A673 (cell line): ENCODE measurements at regions not wholly inside any gene's neighbourhood (a gene's known extent, or its start where the extent isn't known, plus 50 kb on each side); places are given as distances from the start of the nearest gene placed in this dataset.

Experiments used
- BruUV-seq: library from RNA; stranded (reverse); fragments of 400-500 nt; replicated peaks from 2 replicates; lab custom pipeline; 2021; lab: Mats Ljungman, UMichigan
- CTCF ChIA-PET: fragments of 300-600 bp; sonication (Branson Sonifier 250); formaldehyde crosslinking; loops from one replicate; lab custom pipeline; 2022; ENCODE audit warnings: antibody characterized with exemption; lab: Charles Lee
- POLR2A ChIA-PET: fragments of 300-600 bp; sonication (Branson Sonifier 250); formaldehyde crosslinking; loops from one replicate; lab custom pipeline; 2022; ENCODE audit warnings: antibody characterized with exemption; ENCODE audit not compliant: low non-redundant PET; lab: Charles Lee
- DNase-seq: peaks from one replicate; pipeline ENCODE4 v3.0.0-alpha.2; 2015; ENCODE audit warnings: low spot score
- H3K27ac ChIP-seq: fragments of 200-600 bp; sonication (generic); 2 replicates; pipeline ENCODE4 v1.5.1; 2016; ENCODE audit warnings: mixed run types, low read depth, mild to moderate bottlenecking, mixed read lengths, antibody characterized with exemption, low read length; ENCODE audit not compliant: poor library complexity, severe bottlenecking
- H3K27me3 ChIP-seq: fragments of 200-600 bp; sonication (generic); replicated peaks from 2 replicates; pipeline ENCODE4 v1.6.1; 2017; ENCODE audit warnings: mixed run types, low read depth, mild to moderate bottlenecking, mixed read lengths, antibody characterized with exemption, low read length; ENCODE audit not compliant: insufficient read depth, poor library complexity
- H3K36me3 ChIP-seq: fragments of 200-600 bp; sonication (generic); 2 replicates; pipeline ENCODE4 v1.6.1; 2016; ENCODE audit warnings: mixed run types, mild to moderate bottlenecking, mixed read lengths, antibody characterized with exemption, low read length; ENCODE audit not compliant: insufficient read depth, poor library complexity, severe bottlenecking
- H3K4me1 ChIP-seq: fragments of 200-600 bp; sonication (generic); 2 replicates; pipeline ENCODE4 v1.6.1; 2017; ENCODE audit warnings: mixed run types, mild to moderate bottlenecking, mixed read lengths, antibody characterized with exemption, low read length; ENCODE audit not compliant: insufficient read depth, poor library complexity, severe bottlenecking
- H3K4me3 ChIP-seq: fragments of 200-600 bp; sonication (generic); 2 replicates; pipeline ENCODE4 v1.5.1; 2016; ENCODE audit warnings: low read depth, mixed run types, mild to moderate bottlenecking, mixed read lengths, low read length; ENCODE audit not compliant: poor library complexity, severe bottlenecking
- H3K9me3 ChIP-seq: fragments of 200-600 bp; sonication (generic); 2 replicates; pipeline ENCODE4 v1.6.1; 2016; ENCODE audit warnings: mixed run types, low read depth, mild to moderate bottlenecking, mixed read lengths, antibody characterized with exemption, low read length; ENCODE audit not compliant: poor library complexity, severe bottlenecking
- EZH2 ChIP-seq: fragments of 200-600 bp; sonication (generic); IDR thresholded peaks from 2 replicates; pipeline ENCODE4 v1.6.1; 2017; ENCODE audit warnings: borderline replicate concordance, low read depth, mild to moderate bottlenecking, mixed read lengths, antibody characterized with exemption, low read length; ENCODE audit not compliant: poor library complexity, severe bottlenecking
- intact Hi-C: fragments of 100-400 bp; cut with micrococcal nuclease; formaldehyde crosslinking; loops from one replicate; pipeline ENCODE4 v1.10.0; 2022; ENCODE audit not compliant: unreplicated experiment
- TF ChIP-seq, protein P1 (sequence below): fragments of 300-800, 200-600 bp; sonication (generic); conservative IDR thresholded peaks from 2 replicates; pipeline ENCODE4 v1.5.1; 2017; ENCODE audit warnings: low read depth, mild to moderate bottlenecking, antibody characterized with exemption, low read length, moderate library complexity, mixed read lengths

DNA sequence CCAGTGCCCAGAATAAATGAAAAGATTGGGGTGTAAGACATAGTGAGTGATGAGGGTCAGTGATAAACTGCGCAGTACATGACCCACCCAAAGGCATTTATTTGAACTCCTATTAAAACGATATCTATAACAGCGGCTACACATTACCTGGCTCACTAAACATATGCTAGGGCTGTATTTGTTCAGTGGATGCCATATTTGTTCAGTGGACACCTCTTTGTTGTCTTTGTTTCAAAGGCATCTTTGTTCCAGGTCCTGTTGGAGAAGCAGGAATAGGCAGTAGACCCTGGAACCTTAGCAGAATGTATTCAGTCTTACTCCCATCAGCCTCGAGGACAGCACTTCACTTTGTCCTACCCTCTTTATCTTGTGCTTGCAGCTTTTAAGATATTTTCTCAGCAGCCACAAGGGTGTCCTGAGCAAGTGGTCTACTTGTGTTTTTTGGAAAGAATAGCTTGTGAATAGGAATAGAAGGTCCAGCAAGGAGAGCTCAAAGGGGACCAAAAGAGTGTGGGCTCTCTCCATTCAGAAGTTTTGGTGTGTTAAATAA is 650.8 kb upstream of the FANCL start:
- TF ChIP-seq EZH2, result no peak
- TF ChIP-seq, protein P1, sequence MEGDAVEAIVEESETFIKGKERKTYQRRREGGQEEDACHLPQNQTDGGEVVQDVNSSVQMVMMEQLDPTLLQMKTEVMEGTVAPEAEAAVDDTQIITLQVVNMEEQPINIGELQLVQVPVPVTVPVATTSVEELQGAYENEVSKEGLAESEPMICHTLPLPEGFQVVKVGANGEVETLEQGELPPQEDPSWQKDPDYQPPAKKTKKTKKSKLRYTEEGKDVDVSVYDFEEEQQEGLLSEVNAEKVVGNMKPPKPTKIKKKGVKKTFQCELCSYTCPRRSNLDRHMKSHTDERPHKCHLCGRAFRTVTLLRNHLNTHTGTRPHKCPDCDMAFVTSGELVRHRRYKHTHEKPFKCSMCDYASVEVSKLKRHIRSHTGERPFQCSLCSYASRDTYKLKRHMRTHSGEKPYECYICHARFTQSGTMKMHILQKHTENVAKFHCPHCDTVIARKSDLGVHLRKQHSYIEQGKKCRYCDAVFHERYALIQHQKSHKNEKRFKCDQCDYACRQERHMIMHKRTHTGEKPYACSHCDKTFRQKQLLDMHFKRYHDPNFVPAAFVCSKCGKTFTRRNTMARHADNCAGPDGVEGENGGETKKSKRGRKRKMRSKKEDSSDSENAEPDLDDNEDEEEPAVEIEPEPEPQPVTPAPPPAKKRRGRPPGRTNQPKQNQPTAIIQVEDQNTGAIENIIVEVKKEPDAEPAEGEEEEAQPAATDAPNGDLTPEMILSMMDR, result no peak
- H3K27me3 ChIP-seq, result no peaks in the 10 kb centered on the region
- ChIA-PET CTCF (no interaction called here), POLR2A (no interaction called here)
- H3K36me3 ChIP-seq, result no peaks in the 10 kb centered on the region
- no peak for DNase-seq
- H3K4me3 ChIP-seq, result no peak overlapping the region
- no peak overlapping the region for H3K27ac ChIP-seq
- intact Hi-C loops, result no loop called here
- no TSS peak for BruUV-seq
- H3K4me1 ChIP-seq, result no peaks in the 10 kb centered on the region
- H3K9me3 ChIP-seq, result no peaks in the 10 kb centered on the region

DNA sequence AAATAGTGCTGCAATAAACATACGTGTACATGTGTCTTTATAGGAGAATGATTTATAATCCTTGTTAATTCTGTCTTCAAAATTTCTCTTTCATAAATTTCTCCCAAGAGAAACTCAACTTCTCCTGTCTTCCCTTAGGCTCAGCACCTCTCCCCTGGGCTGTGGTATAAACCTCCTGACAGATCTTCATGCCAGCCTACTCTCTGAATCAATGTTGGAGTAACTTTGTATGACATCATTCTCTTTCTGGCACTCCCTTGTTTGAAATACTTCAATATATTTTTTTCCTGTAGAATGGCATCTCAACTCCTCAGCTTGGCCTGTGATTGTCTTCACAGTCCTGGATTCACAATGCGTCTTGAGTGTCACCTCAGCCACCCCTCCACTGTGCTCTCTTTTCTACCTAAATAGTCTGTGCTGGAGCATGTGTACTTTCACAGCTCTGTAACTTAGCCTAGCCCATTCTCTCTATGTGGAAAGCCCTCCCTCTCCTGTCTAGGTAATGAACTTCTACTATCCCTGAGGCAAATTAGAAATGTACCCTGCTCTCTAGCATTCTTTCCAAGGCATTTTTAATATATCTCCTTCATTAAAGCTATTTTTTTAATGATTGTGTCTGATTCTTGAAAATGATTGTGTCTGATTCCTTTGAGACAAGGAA is 649.9 kb upstream of the FANCL start:
- ChIA-PET POLR2A (no interaction called here), CTCF (no interaction called here)
- intact Hi-C loops, result no loop called here
- no TSS peak for BruUV-seq
- no peaks in the 10 kb centered on the region for H3K36me3 ChIP-seq
- H3K4me1 ChIP-seq, result no peaks in the 10 kb centered on the region
- no peak overlapping the region for H3K27ac ChIP-seq
- no peaks in the 10 kb centered on the region for H3K9me3 ChIP-seq
- H3K4me3 ChIP-seq, result no peak overlapping the region
- DNase-seq, result no peak
- TF ChIP-seq EZH2, result no peak
- TF ChIP-seq, protein P1, result no peak
- no peaks in the 10 kb centered on the region for H3K27me3 ChIP-seq

DNA sequence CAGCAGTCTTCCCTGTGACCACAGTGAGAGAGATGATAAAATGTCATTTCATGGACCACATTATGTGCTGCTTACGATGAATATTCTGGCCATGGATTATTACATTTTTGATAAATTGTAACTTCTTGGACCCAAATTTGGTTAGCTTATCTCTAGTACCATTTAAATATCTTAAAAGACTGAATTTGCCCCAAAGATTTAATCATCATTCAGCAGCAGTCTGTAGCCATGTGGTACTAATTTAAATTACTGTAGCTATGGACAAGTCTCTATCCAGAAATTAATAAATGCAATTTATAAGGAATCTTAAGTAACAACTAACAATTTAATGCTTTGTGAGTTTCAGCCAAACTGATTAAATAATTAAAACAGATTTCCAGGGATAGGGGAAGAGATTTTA is 644.9 kb upstream of the FANCL start:
- H3K4me3 ChIP-seq, result no peak overlapping the region
- H3K4me1 ChIP-seq, result no peaks in the 10 kb centered on the region
- CTCF ChIA-PET, result no interaction called here
- DNase-seq, result no peak
- POLR2A ChIA-PET, result no interaction called here
- H3K9me3 ChIP-seq, result no peaks in the 10 kb centered on the region
- TF ChIP-seq, protein P1, result no peak
- TF ChIP-seq EZH2, result no peak
- intact Hi-C loops, result no loop called here
- H3K27me3 ChIP-seq, result no peaks in the 10 kb centered on the region
- no peak overlapping the region for H3K27ac ChIP-seq
- BruUV-seq, result no TSS peak
- H3K36me3 ChIP-seq, result no peaks in the 10 kb centered on the region
